Endothelial cell of umbilical vein (primary cell): ENCODE measurements at regions not wholly inside any gene's neighbourhood (a gene's known extent, or its start where the extent isn't known, plus 50 kb on each side); places are given as distances from the start of the nearest gene placed in this dataset.

ENCODE experiments used
- BruUV-seq: library from RNA; stranded (reverse); fragments of 400-500 nt; replicated peaks from 2 replicates; lab custom pipeline; 2021; lab: Mats Ljungman, UMichigan
- CTCF ChIA-PET: fragments of 300-600, 350-600 bp; sonication (Branson Sonifier 250); formaldehyde crosslinking; loops from one replicate; lab custom pipeline; 2021; ENCODE audit warnings: antibody characterized with exemption, inconsistent platforms; lab: Charles Lee
- POLR2A ChIA-PET: fragments of 300-600, 350-600 bp; sonication (Branson Sonifier 250); formaldehyde crosslinking; loops from one replicate; lab custom pipeline; 2021; ENCODE audit warnings: antibody characterized with exemption, inconsistent platforms; lab: Charles Lee
- DNase-seq: peaks from one replicate; pipeline ENCODE4 v3.0.0-alpha.2; 2011; ENCODE audit warnings: low read depth, low spot score
- FAIRE-seq: peaks from 2 replicates; lab custom pipeline; 2011; peaks lifted over from hg19 to GRCh38; lab: Jason Lieb, UNC
- H2AFZ ChIP-seq: 2 replicates; pipeline ENCODE4 v1.6.0; 2012; ENCODE audit warnings: low read depth, low read length, control low read depth, inconsistent platforms
- H3K27ac ChIP-seq: 2 replicates; pipeline ENCODE4 v1.5.1; 2011; ENCODE audit warnings: low read depth, mild to moderate bottlenecking, control low read depth, low read length, moderate library complexity; ENCODE audit not compliant: insufficient read depth
- H3K27me3 ChIP-seq, 2 experiments: 2 replicates each; pipeline versions ENCODE4 v1.6.0 to v1.6.1; 2011; ENCODE audit warnings: low read length in 2 of 2, mixed read lengths in 1 of 2; ENCODE audit not compliant: control insufficient read depth in 2 of 2, insufficient read depth in 2 of 2
- H3K36me3 ChIP-seq, 2 experiments: 2 replicates in 1 of 2; 3 replicates in 1 of 2; pipeline ENCODE4 v1.5.1; 2011; ENCODE audit warnings: low read length in 2 of 2, mild to moderate bottlenecking in 1 of 2, moderate library complexity in 1 of 2; ENCODE audit not compliant: control insufficient read depth in 2 of 2, insufficient read depth in 2 of 2; ENCODE audit errors: extremely low read depth in 1 of 2
- H3K4me1 ChIP-seq: 3 replicates; pipeline ENCODE4 v1.5.1; 2011; ENCODE audit warnings: mild to moderate bottlenecking, low read length; ENCODE audit not compliant: control insufficient read depth, insufficient read depth; ENCODE audit errors: extremely low read depth
- H3K4me2 ChIP-seq: 2 replicates; pipeline ENCODE4 v1.6.1; 2011; ENCODE audit warnings: low read length, control low read depth, mixed read lengths; ENCODE audit not compliant: insufficient read depth
- H3K4me3 ChIP-seq, 3 experiments: fragments of 200-600 bp in 1 of 3; sonication (generic), shearing (Covaris generic) in 1 of 3; replicated peaks in 1 of 3; 2 replicates each; pipeline ENCODE4 v1.5.1; 2011 to 2016; ENCODE audit warnings: control low read depth in 3 of 3, low read length in 3 of 3, mild to moderate bottlenecking in 2 of 3, inconsistent platforms in 1 of 3, low read depth in 1 of 3, moderate library complexity in 1 of 3; ENCODE audit not compliant: insufficient read depth in 1 of 3
- H3K79me2 ChIP-seq: 2 replicates; pipeline ENCODE4 v1.6.0; 2012; ENCODE audit warnings: low read length, inconsistent platforms; ENCODE audit not compliant: control insufficient read depth, insufficient read depth
- H3K9ac ChIP-seq: replicated peaks from 2 replicates; pipeline ENCODE3; 2011; ENCODE audit warnings: low read length, control low read depth; ENCODE audit not compliant: insufficient read depth; ENCODE audit errors: extremely low read depth
- H3K9me1 ChIP-seq: replicated peaks from 3 replicates; pipeline ENCODE4 v1.6.0; 2011; ENCODE audit warnings: mild to moderate bottlenecking, low read length; ENCODE audit not compliant: control insufficient read depth, insufficient read depth; ENCODE audit errors: extremely low read depth
- H3K9me3 ChIP-seq: replicated peaks from 2 replicates; pipeline ENCODE4 v1.5.1; 2012; ENCODE audit warnings: low read length, inconsistent platforms; ENCODE audit not compliant: control insufficient read depth, insufficient read depth
- H4K20me1 ChIP-seq: replicated peaks from 2 replicates; pipeline ENCODE3; 2011; ENCODE audit warnings: mild to moderate bottlenecking, low read length; ENCODE audit not compliant: control insufficient read depth, insufficient read depth; ENCODE audit errors: extremely low read depth
- EZH2 ChIP-seq: IDR thresholded peaks from 2 replicates; pipeline ENCODE4 v1.6.1; 2012; ENCODE audit warnings: borderline replicate concordance, low read depth, mild to moderate bottlenecking, moderate library complexity, low read length, inconsistent platforms; ENCODE audit not compliant: severe bottlenecking
- FOS ChIP-seq: IDR thresholded peaks from 2 replicates; pipeline ENCODE4 v1.6.1; 2011; ENCODE audit warnings: mild to moderate bottlenecking, low read length, moderate library complexity, borderline replicate concordance; ENCODE audit not compliant: insufficient read depth
- GATA2 ChIP-seq: IDR thresholded peaks from 2 replicates; pipeline ENCODE4 v1.7.0; 2011; ENCODE audit warnings: low read depth, mild to moderate bottlenecking, moderate library complexity, mixed read lengths, low read length; ENCODE audit not compliant: insufficient read length, insufficient read depth
- JUN ChIP-seq: IDR thresholded peaks from 2 replicates; pipeline ENCODE4 v1.6.1; 2011; ENCODE audit warnings: borderline replicate concordance, low read depth; ENCODE audit not compliant: insufficient read length, insufficient read depth
- MYC ChIP-seq: IDR thresholded peaks from one replicate; pipeline ENCODE4 v1.6.1; 2011; ENCODE audit warnings: mild to moderate bottlenecking, low read depth, low read length
- POLR2A ChIP-seq: IDR thresholded peaks from 2 replicates; pipeline ENCODE4 v1.6.1; 2012; ENCODE audit warnings: low read depth, mild to moderate bottlenecking, control low read depth, low read length
- POLR2AphosphoS5 ChIP-seq: IDR thresholded peaks from 2 replicates; pipeline ENCODE4 v1.6.1; 2012; ENCODE audit warnings: low read depth, mild to moderate bottlenecking, control low read depth, low read length, moderate library complexity; ENCODE audit not compliant: insufficient read depth
- dilution Hi-C: fragments of 300-500 bp; cut with MboI; formaldehyde crosslinking; loops from one replicate; pipeline ENCODE4 v1.15.0; 2019; ENCODE audit warnings: low sequenced_read_pairs; ENCODE audit not compliant: extremely low pct_ligation_motif_present
- intact Hi-C: fragments of 100-400 bp; cut with micrococcal nuclease; formaldehyde crosslinking; loops from one replicate; pipeline ENCODE4 v1.10.0; 2022
- TF ChIP-seq, protein P1 (sequence below): IDR thresholded peaks from 2 replicates; pipeline ENCODE4 v1.6.1; 2011; ENCODE audit not compliant: insufficient read depth, insufficient read length
- TF ChIP-seq, protein P2 (sequence below), 2 donors: IDR thresholded peaks; 1 replicate in 1 of 2; 2 replicates in 1 of 2; pipeline ENCODE4 v1.5.1; 2011; ENCODE audit warnings: low read length in 2 of 2, mild to moderate bottlenecking in 2 of 2, moderate library complexity in 2 of 2, control low read depth in 1 of 2, inconsistent platforms in 1 of 2, low read depth in 1 of 2; ENCODE audit not compliant: insufficient read depth in 1 of 2; ENCODE audit errors: extremely low read depth in 1 of 2

DNA sequence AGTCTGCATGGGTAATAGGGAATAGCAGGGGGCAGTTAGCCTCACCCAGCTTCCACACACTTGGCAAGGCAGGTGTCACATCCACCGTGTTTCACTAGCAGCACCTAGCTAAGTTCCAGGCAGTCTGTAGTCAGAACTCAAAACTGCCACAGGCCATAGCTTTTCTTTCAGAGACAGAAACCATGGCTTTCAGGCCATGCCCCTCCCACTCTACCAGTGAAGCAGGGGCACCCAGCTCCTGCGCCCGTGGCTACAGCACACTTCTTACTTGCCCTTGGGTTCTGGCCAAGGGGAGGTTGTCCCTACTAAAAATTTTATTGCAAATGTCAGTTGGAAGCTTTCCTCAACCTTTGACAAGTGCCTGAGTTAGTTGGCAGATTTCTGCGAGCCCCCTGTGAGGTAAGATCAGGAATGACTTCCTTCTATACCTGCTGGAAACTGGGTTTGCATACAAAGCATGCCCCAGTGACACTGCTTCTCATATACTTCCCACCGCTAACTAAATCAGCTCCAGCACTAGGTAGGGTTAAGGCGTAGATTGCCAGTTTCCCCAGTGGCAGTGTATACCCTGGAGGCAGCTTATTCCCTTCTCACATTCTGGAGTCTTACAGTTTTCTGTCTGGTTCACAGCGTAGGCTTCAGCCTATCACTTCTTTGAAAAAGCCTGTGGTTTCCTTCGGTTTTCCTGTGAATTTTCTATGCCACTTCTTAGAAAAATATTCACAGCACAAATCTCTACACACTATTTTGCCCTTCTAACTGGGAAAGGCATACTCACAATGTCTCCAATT is 139.0 kb upstream of the LUZP2 start:
- Histone ChIP-seq H3K9me3 (no peaks in the 10 kb centered on the region), H3K27me3 (no peaks in the 10 kb centered on the region), H2AFZ (no peak overlapping the region), H3K36me3 (no peaks in the 10 kb centered on the region), H3K9ac (no peak overlapping the region), H3K27ac (no peak overlapping the region), H3K79me2 (no peaks in the 10 kb centered on the region), H4K20me1 (no peaks in the 10 kb centered on the region), H3K4me1 (no peaks in the 10 kb centered on the region), H3K4me3 (no peak overlapping the region), H3K9me1 (no peaks in the 10 kb centered on the region), H3K4me2 (no peak overlapping the region)
- no TSS peak for BruUV-seq
- no peak for TF ChIP-seq JUN
- TF ChIP-seq MYC, result no peak
- TF ChIP-seq, protein P1, sequence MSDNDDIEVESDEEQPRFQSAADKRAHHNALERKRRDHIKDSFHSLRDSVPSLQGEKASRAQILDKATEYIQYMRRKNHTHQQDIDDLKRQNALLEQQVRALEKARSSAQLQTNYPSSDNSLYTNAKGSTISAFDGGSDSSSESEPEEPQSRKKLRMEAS, result no peak
- no peak for TF ChIP-seq GATA2
- TF ChIP-seq, protein P2, sequence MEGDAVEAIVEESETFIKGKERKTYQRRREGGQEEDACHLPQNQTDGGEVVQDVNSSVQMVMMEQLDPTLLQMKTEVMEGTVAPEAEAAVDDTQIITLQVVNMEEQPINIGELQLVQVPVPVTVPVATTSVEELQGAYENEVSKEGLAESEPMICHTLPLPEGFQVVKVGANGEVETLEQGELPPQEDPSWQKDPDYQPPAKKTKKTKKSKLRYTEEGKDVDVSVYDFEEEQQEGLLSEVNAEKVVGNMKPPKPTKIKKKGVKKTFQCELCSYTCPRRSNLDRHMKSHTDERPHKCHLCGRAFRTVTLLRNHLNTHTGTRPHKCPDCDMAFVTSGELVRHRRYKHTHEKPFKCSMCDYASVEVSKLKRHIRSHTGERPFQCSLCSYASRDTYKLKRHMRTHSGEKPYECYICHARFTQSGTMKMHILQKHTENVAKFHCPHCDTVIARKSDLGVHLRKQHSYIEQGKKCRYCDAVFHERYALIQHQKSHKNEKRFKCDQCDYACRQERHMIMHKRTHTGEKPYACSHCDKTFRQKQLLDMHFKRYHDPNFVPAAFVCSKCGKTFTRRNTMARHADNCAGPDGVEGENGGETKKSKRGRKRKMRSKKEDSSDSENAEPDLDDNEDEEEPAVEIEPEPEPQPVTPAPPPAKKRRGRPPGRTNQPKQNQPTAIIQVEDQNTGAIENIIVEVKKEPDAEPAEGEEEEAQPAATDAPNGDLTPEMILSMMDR (IDR thresholded peaks at IDR 0.05; ENCODE audit: extremely low read depth in 1 of 2, insufficient read depth in 1 of 2, low read depth in 1 of 2, low read length in 2 of 2), result no peak
- no peak for TF ChIP-seq POLR2AphosphoS5
- no peak for TF ChIP-seq EZH2
- TF ChIP-seq POLR2A, result no peak
- no peak for TF ChIP-seq FOS
- dilution Hi-C loops (no loop called here), intact Hi-C loops (no loop called here)
- DNase-seq (no peak), FAIRE-seq (no peak)
- POLR2A ChIA-PET, result no interaction called here
- CTCF ChIA-PET, result interaction anchor here (1.5 kb wide), 1 partner anchor 10 kb away, joined by 4 read pairs; no protein-coding TSS in a partner anchor
